GM18526 (cell line): ENCODE measurements at regions not wholly inside any gene's neighbourhood (a gene's known extent, or its start where the extent isn't known, plus 50 kb on each side); places are given as distances from the start of the nearest gene placed in this dataset.

Source experiments
- POLR2A ChIP-seq: IDR thresholded peaks from 3 replicates; pipeline ENCODE4 v1.6.1; 2011; ENCODE audit not compliant: insufficient read length; ENCODE audit errors: extremely low read depth

- no peak for TF ChIP-seq POLR2A
These were observed 57.1 kb upstream of the ATG10 start for GRCh38 chr5:81914696-81915095.

GRCh38 chr5:81912933-81913332 lies 58.9 kb upstream of the ATG10 start:
- TF ChIP-seq POLR2A, result no peak

- TF ChIP-seq POLR2A, result no peak
These were observed 62.1 kb upstream of the ATG10 start for GRCh38 chr5:81909677-81910076.

DNA sequence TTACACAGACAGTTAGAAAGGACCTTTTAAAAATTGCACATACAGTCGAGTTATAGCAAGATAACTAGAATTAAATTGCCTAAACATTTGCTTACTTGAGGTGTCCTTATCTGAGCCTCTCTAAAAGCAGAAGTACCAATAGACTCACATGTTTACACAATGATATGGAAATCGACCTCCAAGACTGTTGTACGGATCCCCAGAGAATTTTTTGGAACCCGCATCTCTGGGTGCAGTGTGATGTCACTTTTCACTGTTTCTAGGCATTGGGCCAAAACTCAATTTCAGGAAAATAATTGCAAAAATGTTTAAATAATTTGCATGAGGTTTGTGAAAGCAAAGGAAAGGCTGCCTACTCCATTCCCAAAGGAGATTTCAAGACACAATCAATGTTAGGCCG lies 63.1 kb upstream of the ATG10 start:
- TF ChIP-seq POLR2A, result no peak

- no peak for TF ChIP-seq POLR2A
These were observed 63.8 kb upstream of the ATG10 start for GRCh38 chr5:81908044-81908443.

- TF ChIP-seq POLR2A, result no peak
These were observed 64.7 kb upstream of the ATG10 start for GRCh38 chr5:81907012-81907635.

- no peak for TF ChIP-seq POLR2A
These were observed 65.7 kb upstream of the ATG10 start for GRCh38 chr5:81906086-81906485.

- TF ChIP-seq POLR2A, result no peak
These were observed 67.0 kb upstream of the ATG10 start for GRCh38 chr5:81904861-81905260.

DNA sequence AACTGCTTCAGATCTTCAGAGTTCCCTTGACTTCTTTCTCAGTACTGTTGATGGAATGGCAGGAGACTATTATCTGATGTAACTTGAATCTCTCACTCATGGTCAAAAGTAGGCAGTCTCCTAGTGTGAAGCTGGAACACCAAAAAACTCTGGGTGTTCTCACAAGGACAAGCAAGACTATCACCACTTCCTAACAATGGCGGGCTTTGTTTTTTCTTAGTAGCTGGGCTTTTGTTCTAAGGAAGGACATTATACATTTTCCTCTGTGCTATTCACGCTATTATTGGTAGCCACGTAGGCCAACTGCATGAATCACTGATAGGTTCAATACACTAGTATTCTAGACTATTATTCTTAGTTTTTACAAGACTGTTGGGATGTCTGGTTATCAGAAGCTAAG lies 67.7 kb upstream of the ATG10 start:
- no peak for TF ChIP-seq POLR2A

DNA sequence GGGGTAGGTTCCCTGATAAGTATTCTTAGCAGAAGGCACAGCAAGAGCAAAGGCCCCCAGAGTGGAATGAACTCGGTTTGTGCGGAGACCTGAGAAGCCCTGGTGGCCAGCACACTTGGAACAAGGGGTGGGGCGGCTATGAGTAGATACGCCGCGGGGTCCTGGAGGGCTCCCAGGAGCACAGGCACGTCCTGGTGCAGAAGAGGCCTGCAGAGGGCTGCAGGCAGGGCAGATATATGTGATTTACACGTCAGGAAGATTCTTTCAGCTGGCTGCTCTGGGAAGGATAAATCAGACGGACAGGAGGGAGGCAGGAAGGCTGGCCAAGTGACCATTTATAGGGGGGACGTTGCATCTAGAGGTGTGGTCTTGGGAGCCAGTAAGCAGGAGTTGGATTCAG lies 70.2 kb upstream of the ATG10 start:
- TF ChIP-seq POLR2A, result no peak

DNA sequence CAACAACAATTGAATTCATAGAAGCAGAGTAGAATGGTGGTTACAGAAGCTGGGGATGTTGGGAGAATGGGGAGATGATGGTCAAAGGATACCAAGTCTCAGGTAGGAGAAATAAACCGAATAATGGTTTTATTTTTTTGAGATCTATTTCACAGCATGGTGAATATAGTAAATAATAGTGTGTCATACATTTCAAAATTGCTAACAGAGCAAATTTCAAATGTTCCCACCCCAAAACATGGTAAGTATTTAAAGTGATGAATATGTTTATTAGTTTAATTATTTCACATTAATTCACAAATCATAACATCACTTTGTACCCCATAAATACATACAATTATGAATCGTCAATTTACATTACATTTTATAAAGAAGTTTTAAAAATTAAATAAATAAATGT lies 72.7 kb upstream of the ATG10 start:
- no peak for TF ChIP-seq POLR2A

- TF ChIP-seq POLR2A, result no peak
These were observed 73.4 kb upstream of the ATG10 start for GRCh38 chr5:81898403-81898802.

DNA sequence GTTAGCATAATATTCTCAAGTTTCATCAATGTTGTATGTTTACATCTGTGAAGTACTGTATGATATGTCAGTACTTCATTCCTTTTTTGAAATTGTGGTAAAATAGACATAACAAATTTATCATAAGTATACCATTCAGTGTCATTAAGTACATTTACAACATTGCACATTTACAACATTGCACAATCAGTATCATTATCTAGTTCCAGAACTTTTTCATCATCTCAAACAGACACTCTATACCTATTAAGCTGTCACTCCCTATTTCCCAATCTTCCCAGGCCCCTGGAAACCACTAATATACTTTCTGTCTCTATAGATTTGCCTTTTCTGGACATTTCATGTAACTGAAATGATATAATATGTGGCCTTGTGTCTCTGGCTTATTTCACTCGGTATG lies 75.1 kb upstream of the ATG10 start:
- TF ChIP-seq POLR2A, result no peak

DNA sequence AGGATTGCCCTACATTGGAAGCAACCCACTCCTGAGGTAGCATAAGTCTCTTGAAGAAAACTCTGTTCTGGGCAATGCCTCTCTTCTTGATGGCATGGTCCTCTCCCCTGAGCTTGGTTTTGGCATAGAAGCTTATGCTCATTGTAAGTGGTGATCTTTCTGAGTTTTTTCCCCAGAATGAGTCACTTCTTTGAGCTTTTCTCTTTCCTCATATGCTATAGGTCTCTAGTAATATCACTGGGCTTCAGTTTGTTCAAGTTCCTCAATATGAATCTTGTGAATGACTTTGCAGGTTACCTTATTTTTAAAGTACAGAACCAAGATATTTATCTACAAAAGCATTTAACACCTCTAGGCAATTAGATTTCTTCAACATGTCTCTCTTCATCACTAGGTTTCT lies 76.5 kb upstream of the ATG10 start:
- no peak for TF ChIP-seq POLR2A

GRCh38 chr5:81893961-81894360 lies 77.9 kb upstream of the ATG10 start:
- no peak for TF ChIP-seq POLR2A

DNA sequence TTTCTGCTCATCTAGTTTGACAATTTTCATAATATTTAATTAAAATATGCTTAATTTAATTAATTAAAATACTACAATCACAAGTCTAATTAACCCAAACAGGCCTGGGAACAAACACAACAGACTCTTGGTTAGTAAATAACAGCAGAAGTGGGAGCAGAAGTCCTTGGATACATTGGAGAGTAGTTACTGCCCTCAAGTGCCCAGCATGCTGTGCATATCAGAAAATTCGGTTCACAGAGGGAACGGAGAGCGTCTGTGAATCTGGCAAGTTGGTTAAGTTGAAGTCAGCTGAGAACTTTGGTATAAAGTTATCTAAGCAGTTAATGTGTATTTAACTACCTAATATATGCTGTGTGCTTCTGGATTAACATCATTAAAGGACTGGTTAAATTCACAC lies 87.0 kb upstream of the ATG10 start:
- TF ChIP-seq POLR2A, result no peak

DNA sequence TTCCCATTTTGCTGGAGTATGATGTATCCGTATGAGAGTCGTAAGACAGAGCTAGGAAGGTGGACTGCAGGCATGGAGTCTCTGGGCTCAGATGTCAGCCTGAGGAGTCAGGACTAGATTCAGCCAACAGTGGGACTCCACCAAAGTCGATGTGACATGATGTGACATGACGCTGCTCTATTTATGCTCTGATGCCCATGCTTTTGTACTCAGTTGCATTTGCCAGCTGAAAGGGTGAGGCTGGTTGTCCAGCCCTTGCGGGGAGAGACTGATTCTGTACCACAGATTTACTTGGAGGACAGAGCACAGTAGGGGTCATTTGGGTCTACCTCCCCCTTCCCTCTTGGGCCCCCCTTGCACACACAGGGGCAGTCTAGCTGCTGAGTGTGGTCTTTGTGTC lies 88.5 kb upstream of the ATG10 start:
- no peak for TF ChIP-seq POLR2A

DNA sequence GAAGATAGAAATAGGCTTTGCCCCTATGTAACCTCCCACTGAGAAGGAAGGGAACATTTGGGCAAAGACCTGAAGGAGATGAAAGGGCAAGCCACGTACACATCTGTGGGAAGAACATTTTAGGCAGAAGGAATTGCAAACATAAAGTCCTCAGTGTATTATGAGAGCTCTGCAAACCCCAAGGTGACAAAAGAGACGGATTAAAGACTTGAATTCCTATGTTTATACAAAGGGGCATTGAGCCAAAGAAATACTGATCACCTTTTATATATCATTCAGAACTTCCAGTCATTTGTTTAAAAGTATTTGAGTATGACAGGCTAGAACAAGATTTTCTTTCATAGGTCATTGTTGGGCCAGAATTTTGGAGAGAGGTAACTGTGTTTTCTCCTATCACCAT lies 90.2 kb upstream of the ATG10 start:
- TF ChIP-seq POLR2A, result no peak
